ENCODE measurements at regions not wholly inside any gene's neighbourhood (a gene's known extent, or its start where the extent isn't known, plus 50 kb on each side); places are given as distances from the start of the nearest gene placed in this dataset.

- no peaks in the 10 kb centered on the region for H3K9me3 Mint-ChIP-seq
- H3K4me3 Mint-ChIP-seq: no peak overlapping the region
- DNase-seq (ENCODE audit: low spot score): no peak
- ATAC-seq: no peak
- TF ChIP-seq PRDM15 (CRISPR knock-in tag; IDR thresholded peaks at IDR 0.05) (no peak), USF1 (CRISPR knock-in tag; IDR thresholded peaks at IDR 0.05) (no peak), JAZF1 (CRISPR knock-in tag; IDR thresholded peaks at IDR 0.05) (no peak), ZNF423 (CRISPR knock-in tag; IDR thresholded peaks at IDR 0.05) (no peak), GRHL2 (CRISPR knock-in tag; IDR thresholded peaks at IDR 0.05; ENCODE audit: insufficient replicate concordance, severe bottlenecking) (no peak)
- H3K36me3 Mint-ChIP-seq: no peaks in the 10 kb centered on the region
- ChIA-PET CTCF (interaction anchor here (0.7 kb wide), 1 partner anchor 273 kb away, joined by 3 read pairs; no protein-coding TSS in a partner anchor), POLR2A (no interaction called here)
- peaks cover 12% of the 10 kb centered on the region for H3K27me3 Mint-ChIP-seq (ENCODE audit: low read depth)
- H3K4me1 Mint-ChIP-seq: peaks cover 7% of the 10 kb centered on the region
- no peak overlapping the region for H3K27ac Mint-ChIP-seq
Measured at GRCh38 chr16:86814256-86814655, 235.9 kb downstream of the FOXL1 start.

- DNase-seq (ENCODE audit: low spot score) (no peak), ATAC-seq (no peak)
- Mint-ChIP-seq H3K27me3 (ENCODE audit: low read depth) (peaks cover 4% of the 10 kb centered on the region; the same call in 1 of the 2 replicates), H3K27ac (no peak overlapping the region), H3K4me3 (no peak overlapping the region), H3K4me1 (peaks cover 9% of the 10 kb centered on the region), H3K9me3 (0 out of 2 replicates have a peak, but pooled peaks cover 5% of the 10 kb centered on the region), H3K36me3 (no peaks in the 10 kb centered on the region)
- POLR2A ChIA-PET: no interaction called here
- CTCF ChIA-PET: no interaction called here
- TF ChIP-seq PRRX2 (CRISPR knock-in tag; IDR thresholded peaks at IDR 0.05) (no peak), USF2 (CRISPR knock-in tag; IDR thresholded peaks at IDR 0.05) (no peak), SOX15 (CRISPR knock-in tag; IDR thresholded peaks at IDR 0.05) (no peak), STAT6 (CRISPR knock-in tag; conservative IDR thresholded peaks at IDR 0.05; ENCODE audit: low read depth) (no peak), JAZF1 (CRISPR knock-in tag; IDR thresholded peaks at IDR 0.05) (no peak), SMAD3 (CRISPR knock-in tag; IDR thresholded peaks at IDR 0.05; ENCODE audit: borderline replicate concordance) (no peak), MAX (CRISPR knock-in tag; IDR thresholded peaks at IDR 0.05) (no peak), E2F4 (CRISPR knock-in tag; IDR thresholded peaks at IDR 0.05; ENCODE audit: borderline replicate concordance, low read depth) (no peak), RORB (CRISPR knock-in tag; IDR thresholded peaks at IDR 0.05) (no peak), CBFB (CRISPR knock-in tag; IDR thresholded peaks at IDR 0.05; ENCODE audit: low read depth) (no peak), NFYB (CRISPR knock-in tag; conservative IDR thresholded peaks at IDR 0.05; ENCODE audit: low read depth) (no peak), TCF7 (CRISPR knock-in tag; IDR thresholded peaks at IDR 0.05; ENCODE audit: low read depth) (no peak), CREM (CRISPR knock-in tag; IDR thresholded peaks at IDR 0.05) (no peak), IRF1 (CRISPR knock-in tag; IDR thresholded peaks at IDR 0.05) (no peak), GABPB1 (CRISPR knock-in tag; IDR thresholded peaks at IDR 0.05) (no peak), PRDM15 (CRISPR knock-in tag; IDR thresholded peaks at IDR 0.05) (no peak), IRF2 (CRISPR knock-in tag; IDR thresholded peaks at IDR 0.05; ENCODE audit: borderline replicate concordance, low read depth) (no peak)
Measured at GRCh38 chr16:86816930-86817625, 238.7 kb downstream of the FOXL1 start.
